Ascending aorta (tissue), 2 donors: ENCODE measurements at regions not wholly inside any gene's neighbourhood (a gene's known extent, or its start where the extent isn't known, plus 50 kb on each side); places are given as distances from the start of the nearest gene placed in this dataset.

Source experiments
- DNase-seq, 2 donors: peaks; one replicate each; pipeline ENCODE4 v3.0.0-alpha.2; 2019; ENCODE audit warnings: low spot score in 2 of 2
- H3K27ac ChIP-seq, 2 donors: fragments of 200-600 bp; sonication (generic); one replicate each; pipeline ENCODE4 v1.5.1; 2016 to 2017; ENCODE audit warnings: mild to moderate bottlenecking in 1 of 2
- H3K27me3 ChIP-seq: fragments of 200-600 bp; sonication (generic); one replicate; pipeline ENCODE4 v1.5.1; 2017
- H3K36me3 ChIP-seq, 2 donors: fragments of 200-600 bp; sonication (generic); one replicate each; pipeline ENCODE4 v1.5.1; 2016
- H3K4me1 ChIP-seq, 2 donors: fragments of 200-600 bp; sonication (generic); one replicate each; pipeline ENCODE4 v1.5.1; 2016 to 2017; ENCODE audit warnings: mild to moderate bottlenecking in 1 of 2
- H3K4me3 ChIP-seq, 2 donors: fragments of 200-600 bp; sonication (generic); one replicate each; pipeline ENCODE4 v1.5.1; 2016 to 2017; ENCODE audit warnings: mild to moderate bottlenecking in 1 of 2
- H3K9me3 ChIP-seq, 2 donors: fragments of 200-600 bp; sonication (generic); one replicate each; pipeline ENCODE4 v1.5.1; 2016
- CTCF ChIP-seq, 3 experiments: fragments of 200-600 bp in 2 of 3; fragments of 450-650 bp in 1 of 3; sonication (generic) in 2 of 3; IDR thresholded peaks; one replicate each; pipeline ENCODE4 v1.5.1; 2016 to 2019; ENCODE audit warnings: antibody characterized with exemption in 3 of 3, mild to moderate bottlenecking in 1 of 3, moderate library complexity in 1 of 3
- intact Hi-C: fragments of 100-400 bp; cut with DNase I; formaldehyde crosslinking; loops from one replicate; pipeline ENCODE4 v1.15.1; 2023

- H3K27ac ChIP-seq, result no peak overlapping the region
- no peaks in the 10 kb centered on the region for H3K27me3 ChIP-seq
- no peaks in the 10 kb centered on the region for H3K9me3 ChIP-seq
- no peaks in the 10 kb centered on the region for H3K36me3 ChIP-seq
- intact Hi-C loops, result no loop called here
- DNase-seq, result no peak
- no peak for TF ChIP-seq CTCF (IDR thresholded peaks at IDR 0.05)
- H3K4me3 ChIP-seq, result no peak overlapping the region
- no peaks in the 10 kb centered on the region for H3K4me1 ChIP-seq
Measured at GRCh38 chr6:112665114-112665513, 318.0 kb downstream of the RFPL4B start.

GRCh38 chr6:112665815-112666214 lies 318.7 kb downstream of the RFPL4B start:
- no peak overlapping the region for H3K27ac ChIP-seq
- intact Hi-C loops, result no loop called here
- DNase-seq, result no peak
- no peaks in the 10 kb centered on the region for H3K27me3 ChIP-seq
- H3K4me1 ChIP-seq, result no peaks in the 10 kb centered on the region
- H3K9me3 ChIP-seq, result no peaks in the 10 kb centered on the region
- no peak for TF ChIP-seq CTCF (IDR thresholded peaks at IDR 0.05)
- H3K36me3 ChIP-seq, result no peaks in the 10 kb centered on the region
- no peak overlapping the region for H3K4me3 ChIP-seq

- no peak for TF ChIP-seq CTCF (IDR thresholded peaks at IDR 0.05)
- intact Hi-C loops, result no loop called here
- no peaks in the 10 kb centered on the region for H3K36me3 ChIP-seq
Measured at GRCh38 chr6:112667427-112667826, 320.3 kb downstream of the RFPL4B start.

GRCh38 chr6:112680091-112680490 lies 333.0 kb downstream of the RFPL4B start:
- no peak for DNase-seq
- H3K4me3 ChIP-seq, result no peak overlapping the region
- no peaks in the 10 kb centered on the region for H3K9me3 ChIP-seq
- intact Hi-C loops, result no loop called here
- no peaks in the 10 kb centered on the region for H3K4me1 ChIP-seq
- no peaks in the 10 kb centered on the region for H3K36me3 ChIP-seq
- H3K27ac ChIP-seq, result no peak overlapping the region
- no peak for TF ChIP-seq CTCF (IDR thresholded peaks at IDR 0.05)
- H3K27me3 ChIP-seq, result no peaks in the 10 kb centered on the region

More at GRCh38 chr6:112667427-112667826, 320.3 kb downstream of the RFPL4B start:
- Histone ChIP-seq H3K4me1 (no peaks in the 10 kb centered on the region), H3K4me3 (no peak overlapping the region), H3K27ac (no peak overlapping the region), H3K27me3 (no peaks in the 10 kb centered on the region), H3K9me3 (no peaks in the 10 kb centered on the region)
- DNase-seq, result no peak

- Histone ChIP-seq H3K4me1 (no peaks in the 10 kb centered on the region), H3K27me3 (no peaks in the 10 kb centered on the region), H3K27ac (no peak overlapping the region), H3K4me3 (no peak overlapping the region), H3K36me3 (no peaks in the 10 kb centered on the region), H3K9me3 (no peaks in the 10 kb centered on the region)
- intact Hi-C loops, result no loop called here
- no peak for TF ChIP-seq CTCF (IDR thresholded peaks at IDR 0.05)
- DNase-seq, result no peak
Measured at GRCh38 chr6:112682071-112682470, 334.9 kb downstream of the RFPL4B start.

- TF ChIP-seq CTCF (IDR thresholded peaks at IDR 0.05), result no peak
- DNase-seq, result no peak
- Histone ChIP-seq H3K4me3 (no peak overlapping the region), H3K4me1 (no peaks in the 10 kb centered on the region), H3K9me3 (no peaks in the 10 kb centered on the region), H3K27ac (no peak overlapping the region), H3K36me3 (no peaks in the 10 kb centered on the region), H3K27me3 (no peaks in the 10 kb centered on the region)
- intact Hi-C loops, result no loop called here
Measured at GRCh38 chr6:112683106-112683505, 336.0 kb downstream of the RFPL4B start.
